ENCODE measurements at regions not wholly inside any gene's neighbourhood (a gene's known extent, or its start where the extent isn't known, plus 50 kb on each side); places are given as distances from the start of the nearest gene placed in this dataset.

DNA sequence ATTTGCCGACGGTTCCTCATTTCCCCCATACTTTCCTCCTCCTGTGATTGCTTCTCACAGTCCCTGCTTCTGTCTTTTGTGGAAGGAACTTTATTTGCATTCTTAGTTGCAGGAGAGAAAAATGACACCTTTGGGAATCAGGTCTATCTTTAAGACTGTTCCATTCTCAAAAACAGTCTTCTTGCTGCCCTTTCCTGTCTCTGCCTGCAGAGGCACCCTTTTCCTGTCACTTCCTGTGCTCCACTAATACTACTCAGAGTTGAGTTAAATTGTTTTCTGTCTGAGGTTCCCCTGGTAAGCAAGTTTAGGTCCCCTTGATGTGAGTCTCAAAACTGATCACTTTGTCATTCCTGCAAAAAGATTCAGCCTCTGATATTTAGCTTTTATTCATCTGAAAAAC lies 208.8 kb upstream of the CLNK start:
- TF ChIP-seq, protein P1, sequence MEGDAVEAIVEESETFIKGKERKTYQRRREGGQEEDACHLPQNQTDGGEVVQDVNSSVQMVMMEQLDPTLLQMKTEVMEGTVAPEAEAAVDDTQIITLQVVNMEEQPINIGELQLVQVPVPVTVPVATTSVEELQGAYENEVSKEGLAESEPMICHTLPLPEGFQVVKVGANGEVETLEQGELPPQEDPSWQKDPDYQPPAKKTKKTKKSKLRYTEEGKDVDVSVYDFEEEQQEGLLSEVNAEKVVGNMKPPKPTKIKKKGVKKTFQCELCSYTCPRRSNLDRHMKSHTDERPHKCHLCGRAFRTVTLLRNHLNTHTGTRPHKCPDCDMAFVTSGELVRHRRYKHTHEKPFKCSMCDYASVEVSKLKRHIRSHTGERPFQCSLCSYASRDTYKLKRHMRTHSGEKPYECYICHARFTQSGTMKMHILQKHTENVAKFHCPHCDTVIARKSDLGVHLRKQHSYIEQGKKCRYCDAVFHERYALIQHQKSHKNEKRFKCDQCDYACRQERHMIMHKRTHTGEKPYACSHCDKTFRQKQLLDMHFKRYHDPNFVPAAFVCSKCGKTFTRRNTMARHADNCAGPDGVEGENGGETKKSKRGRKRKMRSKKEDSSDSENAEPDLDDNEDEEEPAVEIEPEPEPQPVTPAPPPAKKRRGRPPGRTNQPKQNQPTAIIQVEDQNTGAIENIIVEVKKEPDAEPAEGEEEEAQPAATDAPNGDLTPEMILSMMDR (IDR thresholded peaks at IDR 0.05; ENCODE audit: low read depth, low read length, missing control alignments): peak; percentile 74
- no peak overlapping the region for H3K4me3 ChIP-seq (ENCODE audit: low read depth, low read length)
- no peak for DNase-seq (ENCODE audit: low read depth)

DNA sequence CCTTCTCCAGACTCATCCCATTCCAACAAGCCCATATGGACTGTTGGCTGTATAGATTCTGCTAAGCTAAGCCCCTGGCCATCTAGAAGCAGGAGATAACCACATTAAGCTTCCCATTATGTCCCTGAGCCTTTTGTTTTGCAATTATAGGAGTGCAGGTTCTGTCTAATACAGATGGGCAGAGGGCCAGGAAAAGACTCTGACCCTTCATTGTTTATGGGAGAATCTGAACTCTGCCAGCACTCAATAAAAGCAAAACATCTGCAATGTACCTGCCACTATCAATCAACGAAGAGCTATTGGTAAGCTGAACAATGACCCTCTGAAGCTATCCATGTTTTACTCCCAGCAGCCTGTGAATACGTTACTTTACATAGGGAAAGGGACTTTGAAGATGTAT lies 207.3 kb upstream of the CLNK start:
- no peak overlapping the region for H3K4me3 ChIP-seq (ENCODE audit: low read depth, low read length)
- TF ChIP-seq, protein P1 (IDR thresholded peaks at IDR 0.05; ENCODE audit: low read depth, low read length, missing control alignments): no peak
- no peak for DNase-seq (ENCODE audit: low read depth)

DNA sequence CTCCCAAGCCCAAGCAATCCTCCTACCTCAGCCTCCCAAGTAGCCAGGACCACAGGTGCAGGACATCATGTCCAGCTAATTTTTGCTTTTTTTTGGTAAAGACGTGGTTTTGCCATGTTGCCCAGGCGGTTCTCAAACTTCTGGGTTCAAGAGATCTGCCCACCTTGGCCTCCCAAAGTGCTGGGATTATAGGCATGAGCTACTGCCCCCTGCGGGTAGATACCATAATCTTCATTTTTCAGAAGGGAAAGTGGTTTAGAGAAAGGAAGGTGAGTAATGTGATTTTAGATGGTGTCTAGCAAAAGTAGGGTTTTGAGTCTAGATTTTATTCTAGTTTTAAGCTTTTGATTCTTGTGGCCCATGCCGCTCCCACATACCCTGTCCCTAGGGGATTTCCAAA lies 205.3 kb upstream of the CLNK start:
- DNase-seq (ENCODE audit: low read depth): no peak
- no peak overlapping the region for H3K4me3 ChIP-seq (ENCODE audit: low read depth, low read length)
- TF ChIP-seq, protein P1 (IDR thresholded peaks at IDR 0.05; ENCODE audit: low read depth, low read length, missing control alignments): no peak

DNA sequence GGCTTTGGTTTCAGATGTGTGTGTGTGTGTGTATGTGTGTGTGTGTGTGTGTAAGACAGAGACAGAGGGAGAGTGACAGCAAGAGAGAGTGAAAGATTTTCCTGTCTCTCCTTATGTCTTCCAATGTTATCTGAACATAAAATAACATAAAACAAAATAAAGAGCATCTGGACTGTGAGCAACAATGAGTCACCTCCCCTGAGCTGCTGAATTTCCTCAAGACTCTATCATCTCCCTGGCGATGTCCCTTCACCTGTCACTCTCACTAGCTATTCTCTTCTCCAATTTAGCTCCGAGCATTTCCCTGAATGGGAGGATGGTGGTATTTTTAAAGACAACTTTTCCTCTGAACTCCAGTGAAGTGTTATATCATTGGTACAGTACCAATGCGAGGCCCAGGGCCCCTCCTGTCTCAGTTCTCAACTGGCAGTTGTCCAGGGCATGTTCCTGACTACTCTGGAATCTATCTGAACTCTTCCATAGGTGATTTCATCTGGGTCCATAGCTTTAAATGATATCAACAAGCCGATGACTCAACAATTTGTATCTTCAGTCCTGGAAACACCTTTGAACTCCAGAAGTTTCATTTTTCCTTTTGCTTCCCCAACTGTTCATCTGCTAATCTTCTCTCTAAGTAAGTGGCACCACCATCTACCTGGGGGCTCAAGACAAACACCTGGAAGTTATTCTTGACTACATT lies 195.0 kb upstream of the CLNK start:
- DNase-seq (ENCODE audit: low read depth): no peak
- no peak overlapping the region for H3K4me3 ChIP-seq (ENCODE audit: low read depth, low read length)
- TF ChIP-seq, protein P1 (IDR thresholded peaks at IDR 0.05; ENCODE audit: low read depth, low read length, missing control alignments): no peak

DNA sequence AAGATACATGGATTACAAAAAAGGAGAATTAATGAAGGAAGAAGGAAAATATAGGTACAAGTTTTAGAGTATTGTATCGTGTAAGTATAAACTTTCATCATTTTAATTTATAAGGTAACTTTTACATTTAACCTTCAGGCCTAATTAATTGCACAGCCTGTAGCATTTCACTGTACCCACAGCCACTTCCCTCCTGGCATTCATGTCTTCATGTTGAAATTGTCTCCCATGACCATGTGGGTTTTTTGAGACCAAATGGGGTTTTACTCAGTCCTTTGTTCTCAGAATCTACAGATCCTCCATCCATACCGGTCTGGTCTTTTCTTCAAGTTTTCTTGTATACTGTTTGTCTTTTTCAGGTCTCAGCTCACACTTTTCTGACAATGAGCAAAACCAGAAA lies 194.3 kb upstream of the CLNK start:
- no peak overlapping the region for H3K4me3 ChIP-seq (ENCODE audit: low read depth, low read length)
- TF ChIP-seq, protein P1 (IDR thresholded peaks at IDR 0.05; ENCODE audit: low read depth, low read length, missing control alignments): no peak
- DNase-seq (ENCODE audit: low read depth): no peak

DNA sequence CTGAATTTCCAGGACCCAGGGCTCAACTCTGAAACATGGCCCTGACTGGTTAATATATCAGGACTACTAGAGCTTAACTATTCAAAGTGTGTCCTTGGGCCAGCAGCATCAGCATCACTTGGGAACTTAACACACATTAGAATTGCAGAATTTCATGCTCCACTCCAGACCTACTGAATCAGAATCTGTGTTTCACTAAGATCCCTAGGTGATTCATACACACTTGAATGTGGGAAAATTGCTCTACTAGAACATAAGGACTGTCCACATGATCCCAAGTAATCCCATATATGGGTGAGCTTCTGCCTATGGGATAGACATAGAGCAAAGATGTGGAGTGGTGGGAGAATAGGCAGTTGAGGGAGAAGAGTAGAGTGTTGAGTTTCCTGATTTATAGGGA lies 192.5 kb upstream of the CLNK start:
- DNase-seq (ENCODE audit: low read depth): no peak
- H3K4me3 ChIP-seq (ENCODE audit: low read depth, low read length): no peak overlapping the region
- TF ChIP-seq, protein P1 (IDR thresholded peaks at IDR 0.05; ENCODE audit: low read depth, low read length, missing control alignments): no peak

DNA sequence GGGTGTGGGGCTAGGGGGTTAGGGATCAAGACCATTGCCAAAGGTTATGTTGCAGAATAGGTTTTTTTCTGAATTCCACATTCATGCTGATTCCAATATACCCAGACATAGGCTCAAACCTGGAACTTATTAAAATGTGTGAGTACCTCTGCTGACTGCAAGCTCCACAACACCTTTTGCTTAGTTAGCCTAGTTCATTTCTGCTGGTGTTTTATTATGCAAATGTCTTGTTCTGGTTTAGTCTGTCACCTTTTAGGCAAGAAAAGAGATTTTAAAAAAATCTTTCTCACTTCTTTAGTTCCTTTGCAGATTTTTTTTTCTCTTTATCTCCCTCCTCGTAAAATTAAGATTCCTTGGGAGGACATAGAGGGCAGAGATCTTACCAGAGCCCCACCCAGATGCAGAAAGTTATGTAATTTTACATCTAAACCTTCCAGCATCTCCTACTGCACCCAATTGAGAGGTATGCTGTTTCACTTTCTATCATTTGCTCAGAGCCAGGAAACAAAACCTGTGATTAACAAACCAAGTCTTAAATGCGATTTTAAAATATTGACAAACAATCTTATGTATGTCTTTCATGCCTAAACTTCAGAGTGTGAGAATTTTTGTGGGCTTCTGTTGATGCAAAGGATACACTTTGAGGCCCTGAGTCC lies 190.7 kb upstream of the CLNK start:
- no peak for DNase-seq (ENCODE audit: low read depth)
- TF ChIP-seq, protein P1 (IDR thresholded peaks at IDR 0.05; ENCODE audit: low read depth, low read length, missing control alignments): no peak
- H3K4me3 ChIP-seq (ENCODE audit: low read depth, low read length): no peak overlapping the region
